OCI-LY7 (cell line): ENCODE measurements at regions not wholly inside any gene's neighbourhood (a gene's known extent, or its start where the extent isn't known, plus 50 kb on each side); places are given as distances from the start of the nearest gene placed in this dataset. TPM values are rescaled to one million over a fixed set of nuclear protein-coding genes. Genes with fewer than 3 reads are reported as not detected.

Source experiments
- BruUV-seq: library from RNA; stranded (reverse); fragments of 400-500 nt; replicated peaks from 2 replicates; lab custom pipeline; 2021; lab: Mats Ljungman, UMichigan
- CTCF ChIA-PET: fragments of 300-600 bp; sonication (Branson Sonifier 250); formaldehyde crosslinking; loops from one replicate; lab custom pipeline; 2022; ENCODE audit warnings: antibody characterized with exemption; ENCODE audit not compliant: unreplicated experiment; lab: Charles Lee
- POLR2A ChIA-PET: fragments of 300-600 bp; sonication (Branson Sonifier 250); formaldehyde crosslinking; loops from one replicate; lab custom pipeline; 2022; ENCODE audit warnings: antibody characterized with exemption; lab: Charles Lee
- DNase-seq: peaks from one replicate; pipeline ENCODE4 v3.0.0-alpha.2; 2015; ENCODE audit warnings: low spot score
- H2AFZ ChIP-seq: fragments of 200-600 bp; sonication (generic), shearing (Covaris generic); 2 replicates; pipeline ENCODE4 v1.6.1; 2014; ENCODE audit warnings: mild to moderate bottlenecking, antibody characterized with exemption, low read length, moderate library complexity
- H3K27ac ChIP-seq: fragments of 200-600 bp; sonication (generic); 2 replicates; pipeline ENCODE4 v1.5.1; 2014; ENCODE audit warnings: mixed run types, low read depth, mild to moderate bottlenecking, moderate library complexity, low read length, inconsistent platforms; ENCODE audit not compliant: poor library complexity, severe bottlenecking
- H3K36me3 ChIP-seq: fragments of 200-600 bp; sonication (generic); 2 replicates; pipeline ENCODE4 v1.6.1; 2014; ENCODE audit warnings: mild to moderate bottlenecking, antibody characterized with exemption, low read length, moderate library complexity, mixed read lengths; ENCODE audit not compliant: insufficient read depth
- H3K4me1 ChIP-seq: fragments of 200-600 bp; sonication (generic); 2 replicates; pipeline ENCODE4 v1.5.1; 2014; ENCODE audit warnings: mild to moderate bottlenecking, low read length; ENCODE audit not compliant: insufficient read depth, poor library complexity, severe bottlenecking
- H3K4me2 ChIP-seq: fragments of 200-600 bp; sonication (generic); 2 replicates; pipeline ENCODE4 v1.6.1; 2014; ENCODE audit warnings: mild to moderate bottlenecking, low read length
- H3K4me3 ChIP-seq: fragments of 200-600 bp; sonication (generic); 2 replicates; pipeline ENCODE4 v1.5.1; 2014; ENCODE audit warnings: mild to moderate bottlenecking, low read depth, low read length; ENCODE audit not compliant: poor library complexity, severe bottlenecking
- H3K79me2 ChIP-seq: fragments of 200-600 bp; sonication (generic); 2 replicates; pipeline ENCODE4 v1.6.1; 2016; ENCODE audit warnings: low read depth, mild to moderate bottlenecking, low read length, moderate library complexity, mixed read lengths; ENCODE audit not compliant: insufficient read depth
- H3K9me2 ChIP-seq: fragments of 200-600 bp; sonication (generic); 2 replicates; pipeline ENCODE4 v1.6.1; 2016; ENCODE audit warnings: mild to moderate bottlenecking, low read length, mixed read lengths; ENCODE audit not compliant: insufficient read depth
- H3K9me3 ChIP-seq: fragments of 200-600 bp; sonication (generic); 2 replicates; pipeline ENCODE4 v1.6.1; 2014; ENCODE audit warnings: mild to moderate bottlenecking, mixed run types, low read length, mixed read lengths
- H4K20me1 ChIP-seq: fragments of 200-600 bp; sonication (generic); 2 replicates; pipeline ENCODE4 v1.6.1; 2014; ENCODE audit warnings: mild to moderate bottlenecking, antibody characterized with exemption, low read length, moderate library complexity, mixed read lengths; ENCODE audit not compliant: insufficient read depth
- EZH2phosphoT487 ChIP-seq: fragments of 200-600 bp; sonication (generic); IDR thresholded peaks from 2 replicates; pipeline ENCODE4 v1.6.1; 2018; ENCODE audit warnings: low read depth, borderline replicate concordance, mild to moderate bottlenecking, mixed run types, antibody characterized with exemption, low read length, moderate library complexity, mixed read lengths
- intact Hi-C: fragments of 100-400 bp; cut with micrococcal nuclease; formaldehyde crosslinking; loops from one replicate; pipeline ENCODE4 v1.10.0; 2022; ENCODE audit not compliant: unreplicated experiment
- microRNA-seq: library from miRNA; unstranded; fragments of <30 nt; microRNA quantifications from one replicate; pipeline ENCODE4 v1.2.0, GENCODE V29; 2022; ENCODE audit warnings: borderline replicate concordance
- small RNA-seq: library from RNA; depleted of rRNA; stranded (forward); fragments of <200 nt; gene quantifications from one replicate; pipeline ENCODE3, GENCODE V24; 2014
- TF ChIP-seq, protein P1 (sequence below): fragments of 200-600 bp; sonication (generic); conservative IDR thresholded peaks from 2 replicates; pipeline ENCODE4 v1.5.1; 2014; ENCODE audit warnings: mild to moderate bottlenecking, antibody characterized with exemption, low read length, moderate library complexity, mixed read lengths

DNA sequence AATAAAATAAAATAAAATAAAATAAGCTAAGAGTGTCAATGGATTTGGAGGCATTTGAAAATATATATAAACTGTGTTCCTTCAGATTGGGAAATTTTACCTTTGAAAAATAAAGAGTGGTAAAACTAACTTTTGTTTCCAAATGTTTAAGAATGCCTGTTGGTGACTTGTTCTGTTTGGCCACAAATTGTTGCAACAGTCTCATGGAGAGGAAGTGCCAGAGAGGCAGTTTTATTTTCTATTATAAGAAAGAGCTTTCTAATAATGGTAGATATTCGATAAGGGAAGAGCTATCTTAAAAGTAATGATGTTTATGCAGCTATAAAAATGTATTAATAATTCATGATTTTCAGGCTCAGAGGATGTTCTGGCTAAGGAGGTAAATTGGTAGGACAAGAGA lies 68.8 kb upstream of the MDGA2 start:
- Histone ChIP-seq H3K27ac (no peak overlapping the region), H4K20me1 (no peaks in the 10 kb centered on the region), H3K9me2 (no peaks in the 10 kb centered on the region), H3K79me2 (no peaks in the 10 kb centered on the region), H3K4me2 (no peak overlapping the region), H3K9me3 (no peaks in the 10 kb centered on the region), H3K4me1 (no peaks in the 10 kb centered on the region), H3K4me3 (no peak overlapping the region), H2AFZ (no peak overlapping the region), H3K36me3 (no peaks in the 10 kb centered on the region)
- intact Hi-C loops = no loop called here
- POLR2A ChIA-PET = interaction anchor here (0.6 to 0.9 kb wide), 5 partner anchors 11 to 1250 kb away, joined by 3 to 4 read pairs (median 3); no protein-coding TSS in a partner anchor
- no peak for DNase-seq
- BruUV-seq = no TSS peak
- TF ChIP-seq, protein P1, sequence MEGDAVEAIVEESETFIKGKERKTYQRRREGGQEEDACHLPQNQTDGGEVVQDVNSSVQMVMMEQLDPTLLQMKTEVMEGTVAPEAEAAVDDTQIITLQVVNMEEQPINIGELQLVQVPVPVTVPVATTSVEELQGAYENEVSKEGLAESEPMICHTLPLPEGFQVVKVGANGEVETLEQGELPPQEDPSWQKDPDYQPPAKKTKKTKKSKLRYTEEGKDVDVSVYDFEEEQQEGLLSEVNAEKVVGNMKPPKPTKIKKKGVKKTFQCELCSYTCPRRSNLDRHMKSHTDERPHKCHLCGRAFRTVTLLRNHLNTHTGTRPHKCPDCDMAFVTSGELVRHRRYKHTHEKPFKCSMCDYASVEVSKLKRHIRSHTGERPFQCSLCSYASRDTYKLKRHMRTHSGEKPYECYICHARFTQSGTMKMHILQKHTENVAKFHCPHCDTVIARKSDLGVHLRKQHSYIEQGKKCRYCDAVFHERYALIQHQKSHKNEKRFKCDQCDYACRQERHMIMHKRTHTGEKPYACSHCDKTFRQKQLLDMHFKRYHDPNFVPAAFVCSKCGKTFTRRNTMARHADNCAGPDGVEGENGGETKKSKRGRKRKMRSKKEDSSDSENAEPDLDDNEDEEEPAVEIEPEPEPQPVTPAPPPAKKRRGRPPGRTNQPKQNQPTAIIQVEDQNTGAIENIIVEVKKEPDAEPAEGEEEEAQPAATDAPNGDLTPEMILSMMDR = no peak
- TF ChIP-seq EZH2phosphoT487 = no peak
- CTCF ChIA-PET = no interaction called here

DNA sequence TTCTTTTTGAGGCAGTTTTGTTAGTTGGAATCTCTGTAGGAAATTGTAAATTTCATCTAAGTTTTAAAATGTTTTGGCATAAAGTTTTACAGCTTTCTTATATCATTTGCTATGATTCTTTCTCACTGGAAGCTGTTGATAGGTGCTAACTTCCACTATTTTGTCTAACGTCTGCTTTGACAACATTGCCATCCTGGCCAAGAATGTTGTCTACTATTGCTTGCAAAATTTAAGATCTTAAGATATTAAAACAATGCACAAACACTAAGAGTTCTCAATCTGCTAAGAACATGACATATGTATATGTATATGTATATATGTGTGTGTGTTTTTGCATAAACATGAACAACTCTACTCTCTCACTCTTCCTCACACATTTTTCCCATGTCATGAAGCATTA lies 64.1 kb upstream of the MDGA2 start:
- Histone ChIP-seq H3K9me2 (no peaks in the 10 kb centered on the region), H3K79me2 (no peaks in the 10 kb centered on the region), H3K4me1 (no peaks in the 10 kb centered on the region), H2AFZ (no peak overlapping the region), H3K9me3 (no peaks in the 10 kb centered on the region), H3K4me3 (no peak overlapping the region), H3K4me2 (no peak overlapping the region), H3K36me3 (no peaks in the 10 kb centered on the region), H3K27ac (no peak overlapping the region), H4K20me1 (no peaks in the 10 kb centered on the region)
- DNase-seq = no peak
- TF ChIP-seq, protein P1 = no peak
- TF ChIP-seq EZH2phosphoT487 = no peak
- POLR2A ChIA-PET = interaction anchor here (0.6 kb wide), 1 partner anchor 80 kb away, joined by 3 read pairs; no protein-coding TSS in a partner anchor
- intact Hi-C loops = no loop called here
- BruUV-seq = no TSS peak
- CTCF ChIA-PET = no interaction called here

DNA sequence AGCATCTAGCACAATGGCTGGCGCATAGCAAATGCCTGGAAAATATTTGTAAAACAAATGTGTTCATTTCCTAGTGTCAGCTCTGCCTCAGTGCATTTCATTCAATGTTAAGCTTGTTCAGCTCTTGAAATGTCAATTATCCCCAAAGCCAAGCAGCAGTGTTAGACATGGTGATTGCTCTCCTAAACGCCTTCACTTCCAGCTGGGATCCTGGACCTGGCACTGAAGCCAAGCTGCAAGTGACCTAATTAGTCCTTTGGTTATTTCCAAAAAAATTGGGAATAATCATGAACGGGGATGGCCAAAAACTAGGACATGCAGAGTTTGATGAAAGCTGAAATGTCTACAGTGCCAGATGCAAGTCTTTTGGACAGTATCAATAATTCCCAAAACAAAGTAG lies 54.9 kb upstream of the MDGA2 start:
- DNase-seq = no peak
- no peak for TF ChIP-seq EZH2phosphoT487
- TF ChIP-seq, protein P1 = no peak
- Histone ChIP-seq H3K9me3 (no peaks in the 10 kb centered on the region), H2AFZ (no peak overlapping the region), H3K4me2 (no peak overlapping the region), H3K4me3 (no peak overlapping the region), H3K9me2 (no peaks in the 10 kb centered on the region), H3K4me1 (no peaks in the 10 kb centered on the region), H3K36me3 (no peaks in the 10 kb centered on the region), H3K27ac (no peak overlapping the region), H3K79me2 (no peaks in the 10 kb centered on the region), H4K20me1 (no peaks in the 10 kb centered on the region)
- CTCF ChIA-PET = no interaction called here
- no TSS peak for BruUV-seq
- intact Hi-C loops = no loop called here
- POLR2A ChIA-PET = no interaction called here

Small RNA genes in the stretch of these regions (microRNA-seq; reads per million reads assigned to microRNA genes)
- gene MIR548Y = not detected

Small RNA genes in the stretch of these regions (small RNA-seq; reads per million reads assigned to genes)
- gene AL121576.1 (not detected), gene AL512360.1 (not detected), gene MIR548Y (not detected), gene RNU6-297P (not detected)
